Neural crest cell (in vitro differentiated cells): ENCODE measurements at regions not wholly inside any gene's neighbourhood (a gene's known extent, or its start where the extent isn't known, plus 50 kb on each side); places are given as distances from the start of the nearest gene placed in this dataset.

Experiments
- DNase-seq: peaks from one replicate; pipeline ENCODE4 v3.0.0; 2021; ENCODE audit warnings: low read depth, mixed read lengths, low spot score
- H3K27ac Mint-ChIP-seq: one replicate; pipeline ENCODE4 v1.8.0; 2021; ENCODE audit warnings: mild to moderate bottlenecking, mixed read lengths; ENCODE audit not compliant: unreplicated experiment
- H3K27me3 Mint-ChIP-seq: 2 replicates; pipeline ENCODE4 v1.8.0; 2021; ENCODE audit warnings: low read depth, mild to moderate bottlenecking, mixed read lengths
- H3K36me3 Mint-ChIP-seq: 2 replicates; pipeline ENCODE4 v1.8.0; 2021; ENCODE audit warnings: low read depth, mild to moderate bottlenecking, mixed read lengths
- H3K4me1 Mint-ChIP-seq: 2 replicates; pipeline ENCODE4 v1.8.0; 2021; ENCODE audit warnings: mixed read lengths
- H3K4me3 Mint-ChIP-seq: one replicate; pipeline ENCODE4 v1.8.0; 2021; ENCODE audit warnings: mild to moderate bottlenecking, mixed read lengths
- H3K9me3 Mint-ChIP-seq: 2 replicates; pipeline ENCODE4 v1.8.0; 2021; ENCODE audit warnings: mixed read lengths
- CTCF ChIP-seq: fragments of 200-600 bp; sonication (generic); conservative IDR thresholded peaks from 2 replicates; pipeline ENCODE4 v1.5.0; 2021; ENCODE audit warnings: antibody characterized with exemption, mild to moderate bottlenecking

GRCh38 chr1:47523835-47524215, 86.0 kb downstream of the FOXD2 start:
- Mint-ChIP-seq H3K4me3 (no peak overlapping the region), H3K36me3 (peaks cover 2% of the 10 kb centered on the region), H3K27ac (no peak overlapping the region), H3K27me3 (peaks cover 7% of the 10 kb centered on the region), H3K4me1 (peaks cover 15% of the 10 kb centered on the region), H3K9me3 (peaks cover 4% of the 10 kb centered on the region)
- no peak for DNase-seq
- TF ChIP-seq CTCF, result no peak

- Mint-ChIP-seq H3K27me3 (peaks cover 7% of the 10 kb centered on the region), H3K9me3 (peaks cover 6% of the 10 kb centered on the region), H3K4me3 (no peak overlapping the region), H3K36me3 (peaks cover 3% of the 10 kb centered on the region), H3K4me1 (peaks cover 15% of the 10 kb centered on the region), H3K27ac (no peak overlapping the region)
- DNase-seq, result no peak
- no peak for TF ChIP-seq CTCF
Measured at GRCh38 chr1:47524272-47524671, 86.4 kb downstream of the FOXD2 start.

- H3K4me1 Mint-ChIP-seq, result peaks cover 23% of the 10 kb centered on the region
- peaks cover 6% of the 10 kb centered on the region for H3K36me3 Mint-ChIP-seq
- no peak overlapping the region for H3K27ac Mint-ChIP-seq
- peak; percentile 59 for TF ChIP-seq CTCF
- peaks cover 7% of the 10 kb centered on the region for H3K27me3 Mint-ChIP-seq
- DNase-seq, result no peak
- peaks cover 10% of the 10 kb centered on the region for H3K9me3 Mint-ChIP-seq
- H3K4me3 Mint-ChIP-seq, result no peak overlapping the region
Measured at GRCh38 chr1:47527653-47528272, 89.9 kb downstream of the FOXD2 start.

- peaks cover 6% of the 10 kb centered on the region for H3K36me3 Mint-ChIP-seq
- H3K27me3 Mint-ChIP-seq, result peaks cover 6% of the 10 kb centered on the region
- DNase-seq, result no peak
- H3K4me1 Mint-ChIP-seq, result peaks cover 30% of the 10 kb centered on the region
- peaks cover 10% of the 10 kb centered on the region for H3K9me3 Mint-ChIP-seq
- peak; percentile 76 for TF ChIP-seq CTCF
- no peak overlapping the region for H3K27ac Mint-ChIP-seq
- no peak overlapping the region for H3K4me3 Mint-ChIP-seq
Measured at GRCh38 chr1:47529520-47530098, 91.8 kb downstream of the FOXD2 start.

GRCh38 chr1:47532921-47533792, 95.3 kb downstream of the FOXD2 start:
- peak; percentile 65 for DNase-seq
- Mint-ChIP-seq H3K4me3 (peak overlapping the region; percentile 86), H3K36me3 (peaks cover 6% of the 10 kb centered on the region), H3K27me3 (peaks cover 4% of the 10 kb centered on the region), H3K9me3 (peaks cover 7% of the 10 kb centered on the region), H3K27ac (peak overlapping the region; percentile 62), H3K4me1 (peaks cover 44% of the 10 kb centered on the region)
- no peak for TF ChIP-seq CTCF
